Prostate gland (tissue), 2 donors: ENCODE measurements at regions not wholly inside any gene's neighbourhood (a gene's known extent, or its start where the extent isn't known, plus 50 kb on each side); places are given as distances from the start of the nearest gene placed in this dataset.

Source experiments
- CTCF ChIP-seq, 4 experiments: fragments of 200-600 bp in 2 of 4; fragments of 450-650 bp in 2 of 4; sonication (generic) in 2 of 4; IDR thresholded peaks; 1 replicate in 3 of 4; 2 replicates in 1 of 4; pipeline ENCODE4 v1.5.1; 2016 to 2019; ENCODE audit warnings: antibody characterized with exemption in 4 of 4, mild to moderate bottlenecking in 2 of 4, moderate library complexity in 2 of 4
- POLR2A ChIP-seq: fragments of 450-650 bp; IDR thresholded peaks from one replicate; pipeline ENCODE4 v1.6.1; 2016; ENCODE audit warnings: antibody characterized with exemption, mild to moderate bottlenecking

GRCh38 chr5:42944989-42945388 is 95.1 kb downstream of the ANXA2R start:
- TF ChIP-seq CTCF (IDR thresholded peaks at IDR 0.05) (no peak), POLR2A (no peak)
